ENCODE measurements at regions not wholly inside any gene's neighbourhood (a gene's known extent, or its start where the extent isn't known, plus 50 kb on each side); places are given as distances from the start of the nearest gene placed in this dataset.

GRCh38 chr11:24289301-24289700, 207.6 kb upstream of the LUZP2 start:
- no peak for DNase-seq (ENCODE audit: low read depth, low spot score)
- no peak overlapping the region for H3K4me3 ChIP-seq (ENCODE audit: low read depth, low read length)
- in situ Hi-C loops (cut with HindIII; ENCODE audit: low sequenced_read_pairs): no loop called here
- no peak for TF ChIP-seq CTCF (IDR thresholded peaks at IDR 0.05; ENCODE audit: low read depth, low read length)

GRCh38 chr11:24293964-24294363, 202.9 kb upstream of the LUZP2 start:
- H3K4me3 ChIP-seq (ENCODE audit: low read depth, low read length): no peak overlapping the region
- DNase-seq (ENCODE audit: low read depth, low spot score): no peak
- TF ChIP-seq CTCF (IDR thresholded peaks at IDR 0.05; ENCODE audit: low read depth, low read length): no peak
- in situ Hi-C loops (cut with HindIII; ENCODE audit: low sequenced_read_pairs): no loop called here

GRCh38 chr11:24295360-24295759, 201.5 kb upstream of the LUZP2 start:
- DNase-seq (ENCODE audit: low read depth, low spot score): no peak
- in situ Hi-C loops (cut with HindIII; ENCODE audit: low sequenced_read_pairs): no loop called here
- no peak for TF ChIP-seq CTCF (IDR thresholded peaks at IDR 0.05; ENCODE audit: low read depth, low read length)
- no peak overlapping the region for H3K4me3 ChIP-seq (ENCODE audit: low read depth, low read length)

- no peak for DNase-seq (ENCODE audit: low read depth, low spot score)
- H3K4me3 ChIP-seq (ENCODE audit: low read depth, low read length): no peak overlapping the region
- in situ Hi-C loops (cut with HindIII; ENCODE audit: low sequenced_read_pairs): no loop called here
- TF ChIP-seq CTCF (IDR thresholded peaks at IDR 0.05; ENCODE audit: low read depth, low read length): no peak
These were observed 199.4 kb upstream of the LUZP2 start for GRCh38 chr11:24297461-24297860.

GRCh38 chr11:24298146-24298545, 198.7 kb upstream of the LUZP2 start:
- no peak for TF ChIP-seq CTCF (IDR thresholded peaks at IDR 0.05; ENCODE audit: low read depth, low read length)
- in situ Hi-C loops (cut with HindIII; ENCODE audit: low sequenced_read_pairs): no loop called here
- no peak for DNase-seq (ENCODE audit: low read depth, low spot score)
- H3K4me3 ChIP-seq (ENCODE audit: low read depth, low read length): no peak overlapping the region

GRCh38 chr11:24311974-24312373, 184.9 kb upstream of the LUZP2 start:
- TF ChIP-seq CTCF (IDR thresholded peaks at IDR 0.05; ENCODE audit: low read depth, low read length): no peak
- no peak for DNase-seq (ENCODE audit: low read depth, low spot score)
- H3K4me3 ChIP-seq (ENCODE audit: low read depth, low read length): no peak overlapping the region
- in situ Hi-C loops (cut with HindIII; ENCODE audit: low sequenced_read_pairs): no loop called here
